ENCODE measurements at regions not wholly inside any gene's neighbourhood (a gene's known extent, or its start where the extent isn't known, plus 50 kb on each side); places are given as distances from the start of the nearest gene placed in this dataset.

DNA sequence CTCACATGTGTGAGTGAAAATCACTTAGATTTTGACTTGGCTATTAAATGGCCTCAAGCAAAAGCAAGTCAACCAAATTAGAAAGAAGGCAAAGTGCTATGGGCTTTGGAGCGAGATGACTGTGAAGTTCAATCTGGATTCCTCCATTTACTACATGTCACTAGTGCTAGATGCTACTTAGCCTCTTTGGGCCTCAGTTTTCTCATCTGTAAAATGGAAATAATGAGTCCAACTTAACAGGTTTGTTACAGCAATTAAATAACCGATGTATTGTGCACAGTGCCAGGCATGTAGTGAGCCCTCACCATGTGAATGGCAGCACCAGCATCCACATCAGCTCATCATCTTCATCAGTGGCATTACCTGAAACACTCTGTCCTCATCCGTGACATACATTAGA is 376.3 kb downstream of the MTX2 start:
- TF ChIP-seq, protein P1, sequence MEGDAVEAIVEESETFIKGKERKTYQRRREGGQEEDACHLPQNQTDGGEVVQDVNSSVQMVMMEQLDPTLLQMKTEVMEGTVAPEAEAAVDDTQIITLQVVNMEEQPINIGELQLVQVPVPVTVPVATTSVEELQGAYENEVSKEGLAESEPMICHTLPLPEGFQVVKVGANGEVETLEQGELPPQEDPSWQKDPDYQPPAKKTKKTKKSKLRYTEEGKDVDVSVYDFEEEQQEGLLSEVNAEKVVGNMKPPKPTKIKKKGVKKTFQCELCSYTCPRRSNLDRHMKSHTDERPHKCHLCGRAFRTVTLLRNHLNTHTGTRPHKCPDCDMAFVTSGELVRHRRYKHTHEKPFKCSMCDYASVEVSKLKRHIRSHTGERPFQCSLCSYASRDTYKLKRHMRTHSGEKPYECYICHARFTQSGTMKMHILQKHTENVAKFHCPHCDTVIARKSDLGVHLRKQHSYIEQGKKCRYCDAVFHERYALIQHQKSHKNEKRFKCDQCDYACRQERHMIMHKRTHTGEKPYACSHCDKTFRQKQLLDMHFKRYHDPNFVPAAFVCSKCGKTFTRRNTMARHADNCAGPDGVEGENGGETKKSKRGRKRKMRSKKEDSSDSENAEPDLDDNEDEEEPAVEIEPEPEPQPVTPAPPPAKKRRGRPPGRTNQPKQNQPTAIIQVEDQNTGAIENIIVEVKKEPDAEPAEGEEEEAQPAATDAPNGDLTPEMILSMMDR (IDR thresholded peaks at IDR 0.05), result no peak
- TF ChIP-seq, protein P2, sequence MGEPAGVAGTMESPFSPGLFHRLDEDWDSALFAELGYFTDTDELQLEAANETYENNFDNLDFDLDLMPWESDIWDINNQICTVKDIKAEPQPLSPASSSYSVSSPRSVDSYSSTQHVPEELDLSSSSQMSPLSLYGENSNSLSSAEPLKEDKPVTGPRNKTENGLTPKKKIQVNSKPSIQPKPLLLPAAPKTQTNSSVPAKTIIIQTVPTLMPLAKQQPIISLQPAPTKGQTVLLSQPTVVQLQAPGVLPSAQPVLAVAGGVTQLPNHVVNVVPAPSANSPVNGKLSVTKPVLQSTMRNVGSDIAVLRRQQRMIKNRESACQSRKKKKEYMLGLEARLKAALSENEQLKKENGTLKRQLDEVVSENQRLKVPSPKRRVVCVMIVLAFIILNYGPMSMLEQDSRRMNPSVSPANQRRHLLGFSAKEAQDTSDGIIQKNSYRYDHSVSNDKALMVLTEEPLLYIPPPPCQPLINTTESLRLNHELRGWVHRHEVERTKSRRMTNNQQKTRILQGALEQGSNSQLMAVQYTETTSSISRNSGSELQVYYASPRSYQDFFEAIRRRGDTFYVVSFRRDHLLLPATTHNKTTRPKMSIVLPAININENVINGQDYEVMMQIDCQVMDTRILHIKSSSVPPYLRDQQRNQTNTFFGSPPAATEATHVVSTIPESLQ (CRISPR knock-in tag; IDR thresholded peaks at IDR 0.05), result no peak
- TF ChIP-seq, protein P3, sequence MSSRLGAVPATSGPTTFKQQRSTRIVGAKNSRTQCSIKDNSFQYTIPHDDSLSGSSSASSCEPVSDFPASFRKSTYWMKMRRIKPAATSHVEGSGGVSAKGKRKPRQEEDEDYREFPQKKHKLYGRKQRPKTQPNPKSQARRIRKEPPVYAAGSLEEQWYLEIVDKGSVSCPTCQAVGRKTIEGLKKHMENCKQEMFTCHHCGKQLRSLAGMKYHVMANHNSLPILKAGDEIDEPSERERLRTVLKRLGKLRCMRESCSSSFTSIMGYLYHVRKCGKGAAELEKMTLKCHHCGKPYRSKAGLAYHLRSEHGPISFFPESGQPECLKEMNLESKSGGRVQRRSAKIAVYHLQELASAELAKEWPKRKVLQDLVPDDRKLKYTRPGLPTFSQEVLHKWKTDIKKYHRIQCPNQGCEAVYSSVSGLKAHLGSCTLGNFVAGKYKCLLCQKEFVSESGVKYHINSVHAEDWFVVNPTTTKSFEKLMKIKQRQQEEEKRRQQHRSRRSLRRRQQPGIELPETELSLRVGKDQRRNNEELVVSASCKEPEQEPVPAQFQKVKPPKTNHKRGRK (CRISPR knock-in tag; IDR thresholded peaks at IDR 0.05; ENCODE audit: borderline replicate concordance), result no peak
- TF ChIP-seq SP1 (CRISPR knock-in tag; conservative IDR thresholded peaks at IDR 0.05) (no peak), FOXK1 (CRISPR knock-in tag; IDR thresholded peaks at IDR 0.05) (no peak)
- TF ChIP-seq, protein P4, sequence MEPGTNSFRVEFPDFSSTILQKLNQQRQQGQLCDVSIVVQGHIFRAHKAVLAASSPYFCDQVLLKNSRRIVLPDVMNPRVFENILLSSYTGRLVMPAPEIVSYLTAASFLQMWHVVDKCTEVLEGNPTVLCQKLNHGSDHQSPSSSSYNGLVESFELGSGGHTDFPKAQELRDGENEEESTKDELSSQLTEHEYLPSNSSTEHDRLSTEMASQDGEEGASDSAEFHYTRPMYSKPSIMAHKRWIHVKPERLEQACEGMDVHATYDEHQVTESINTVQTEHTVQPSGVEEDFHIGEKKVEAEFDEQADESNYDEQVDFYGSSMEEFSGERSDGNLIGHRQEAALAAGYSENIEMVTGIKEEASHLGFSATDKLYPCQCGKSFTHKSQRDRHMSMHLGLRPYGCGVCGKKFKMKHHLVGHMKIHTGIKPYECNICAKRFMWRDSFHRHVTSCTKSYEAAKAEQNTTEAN (CRISPR knock-in tag; IDR thresholded peaks at IDR 0.05), result no peak
- TF ChIP-seq, protein P5, sequence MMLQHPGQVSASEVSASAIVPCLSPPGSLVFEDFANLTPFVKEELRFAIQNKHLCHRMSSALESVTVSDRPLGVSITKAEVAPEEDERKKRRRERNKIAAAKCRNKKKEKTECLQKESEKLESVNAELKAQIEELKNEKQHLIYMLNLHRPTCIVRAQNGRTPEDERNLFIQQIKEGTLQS (CRISPR knock-in tag; conservative IDR thresholded peaks at IDR 0.05), result no peak

All from WTC11 (cell line).